ENCODE measurements at regions not wholly inside any gene's neighbourhood (a gene's known extent, or its start where the extent isn't known, plus 50 kb on each side); places are given as distances from the start of the nearest gene placed in this dataset.

DNA sequence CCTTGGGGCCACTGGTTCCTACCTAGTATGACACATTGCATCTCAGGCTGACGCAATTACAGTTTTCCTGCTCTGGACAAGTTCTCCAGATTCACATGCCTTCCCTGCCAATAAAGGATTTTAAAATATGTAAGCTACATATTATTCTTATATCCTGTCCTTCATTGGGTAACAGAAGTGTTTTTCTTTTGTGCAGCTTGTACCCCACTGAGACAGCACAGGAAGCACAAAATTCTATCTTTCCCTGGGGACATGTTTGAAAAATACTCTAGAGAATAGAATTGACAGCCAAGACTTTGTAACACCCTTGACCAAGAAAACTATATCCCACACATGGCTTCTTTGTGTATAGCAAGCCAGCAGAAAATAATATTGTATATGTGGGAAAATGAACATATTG lies 456.8 kb downstream of the MAFB start:
- DNase-seq (ENCODE audit: low read depth in 3 of 3), result no peak

DNA sequence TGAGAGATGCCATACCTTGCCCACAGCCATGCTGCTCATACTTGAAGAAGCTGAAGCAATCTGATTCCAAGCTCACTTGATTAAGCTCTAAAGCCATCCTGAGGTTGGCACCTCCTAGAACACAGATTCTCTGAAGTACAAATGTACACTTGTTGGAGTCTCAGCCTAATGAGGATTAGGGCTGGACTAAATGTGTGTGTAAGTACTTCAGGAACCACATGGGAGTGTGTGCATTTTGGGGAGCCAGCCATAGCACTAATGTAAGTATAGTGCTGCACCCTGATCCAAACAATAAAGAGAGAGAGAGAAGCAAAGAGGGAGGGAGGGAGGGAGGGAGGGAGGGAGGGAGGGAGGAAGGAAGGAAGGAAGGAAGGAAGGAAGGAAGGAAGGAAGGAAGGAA lies 458.6 kb downstream of the MAFB start:
- DNase-seq (ENCODE audit: low read depth in 3 of 3), result no peak

DNA sequence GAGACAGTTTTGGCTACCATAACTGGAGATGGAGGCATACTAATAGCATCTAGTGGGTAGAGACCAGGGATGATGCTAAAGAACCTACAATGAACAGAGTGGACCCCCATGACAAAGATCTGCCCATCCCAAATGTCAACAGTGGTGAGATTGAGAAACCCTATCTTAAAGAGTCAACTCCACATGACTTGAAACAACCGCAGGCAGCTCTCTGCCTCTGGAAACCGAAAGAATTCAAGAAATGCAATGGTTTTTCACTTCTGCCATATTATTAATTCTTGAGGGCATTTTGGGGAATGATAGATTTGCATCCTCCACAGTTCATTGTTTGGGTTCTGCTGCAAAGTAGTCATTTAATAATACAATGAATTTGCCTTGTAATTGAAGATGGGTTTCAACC lies 463.4 kb downstream of the MAFB start:
- no peak for DNase-seq (ENCODE audit: low read depth in 3 of 3)

DNA sequence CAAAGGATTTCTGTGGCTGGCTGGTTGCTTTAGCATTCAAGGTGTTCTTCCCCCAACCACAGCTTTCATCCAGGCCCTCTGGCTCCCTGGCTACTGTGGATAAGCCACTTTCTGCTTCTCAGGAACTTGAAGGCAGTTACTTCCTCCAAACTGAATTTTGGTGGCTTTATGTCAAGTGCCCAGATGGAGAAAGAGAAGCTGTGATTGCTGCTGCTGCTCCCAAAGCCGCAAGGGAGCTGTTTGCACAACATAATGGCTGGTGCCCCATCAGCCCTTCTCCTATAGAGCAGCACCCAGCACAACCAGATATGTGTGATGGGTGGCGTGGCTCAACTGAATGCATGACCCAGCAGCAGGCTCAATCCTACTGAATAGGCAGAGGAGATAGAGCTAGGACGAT lies 465.2 kb downstream of the MAFB start:
- DNase-seq (ENCODE audit: low read depth in 3 of 3), result no peak

DNA sequence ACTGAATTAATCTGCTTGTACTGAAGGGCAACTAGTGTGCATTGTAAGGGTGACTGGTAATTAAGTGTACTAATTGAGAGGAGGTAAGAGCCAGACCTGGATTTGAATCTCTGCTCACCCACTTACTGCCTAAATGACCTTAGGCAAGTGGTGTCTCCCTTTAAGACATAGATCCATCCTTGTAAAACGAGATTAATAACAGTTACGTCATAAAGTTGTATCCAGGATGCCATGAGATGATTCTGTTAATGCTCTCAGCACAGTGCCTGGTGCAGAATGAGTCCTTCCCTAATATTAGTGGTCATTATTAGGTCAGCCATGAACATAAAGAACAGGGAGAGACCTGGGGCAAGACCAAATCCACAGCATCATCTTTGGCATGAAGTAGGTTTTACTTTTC lies 470.1 kb downstream of the MAFB start:
- DNase-seq (ENCODE audit: low read depth in 3 of 3), result no peak

DNA sequence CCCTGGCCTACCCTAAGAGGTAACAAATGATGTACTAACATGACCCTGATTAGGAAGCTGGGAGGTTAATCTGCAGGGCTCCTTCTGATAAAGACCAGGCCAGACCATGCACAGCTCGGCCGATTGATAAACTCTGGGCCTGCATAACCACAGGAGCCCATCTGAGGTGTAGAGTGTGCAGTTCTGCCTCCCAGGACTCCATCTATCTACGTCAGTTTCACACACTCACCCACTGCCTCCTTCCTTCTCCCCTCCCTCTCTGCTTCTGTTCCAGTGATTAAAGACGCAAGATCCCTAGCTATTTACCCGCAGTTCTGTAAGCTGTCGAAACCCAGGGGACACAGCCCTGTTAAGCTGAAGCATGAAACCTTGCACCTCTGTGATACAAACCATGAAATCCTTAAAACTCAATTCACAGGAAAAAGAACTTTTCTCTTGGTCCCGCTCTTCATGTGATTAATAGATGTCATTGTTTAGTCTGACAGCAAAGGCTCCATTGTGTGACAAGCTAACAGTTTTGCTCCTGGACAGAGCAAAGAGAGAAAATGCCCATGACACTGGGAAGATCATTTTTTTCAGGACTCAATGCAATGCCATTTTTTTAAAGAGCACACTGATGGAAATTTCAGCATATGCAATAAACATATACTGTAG lies 470.6 kb downstream of the MAFB start:
- no peak for DNase-seq (ENCODE audit: low read depth in 3 of 3)

DNA sequence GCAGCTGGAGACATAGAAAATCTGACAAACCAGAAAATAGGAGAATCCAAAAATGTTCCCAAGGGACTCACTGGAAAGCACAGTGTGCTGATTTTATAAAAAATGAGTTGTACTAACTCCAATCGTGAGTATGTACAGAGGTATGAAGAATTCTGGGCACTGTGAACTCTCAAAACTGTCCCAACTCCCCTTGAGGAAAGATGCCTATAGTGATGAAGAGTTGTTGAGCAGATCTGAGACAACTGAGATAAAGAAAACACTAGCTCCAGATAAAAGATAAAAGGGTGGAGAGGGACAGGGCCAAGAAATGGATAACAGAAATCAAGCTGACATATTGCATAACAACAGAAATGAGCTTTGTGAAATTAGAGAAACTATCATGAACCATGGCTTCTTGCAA lies 481.4 kb downstream of the MAFB start:
- DNase-seq (ENCODE audit: low read depth in 3 of 3), result no peak

DNA sequence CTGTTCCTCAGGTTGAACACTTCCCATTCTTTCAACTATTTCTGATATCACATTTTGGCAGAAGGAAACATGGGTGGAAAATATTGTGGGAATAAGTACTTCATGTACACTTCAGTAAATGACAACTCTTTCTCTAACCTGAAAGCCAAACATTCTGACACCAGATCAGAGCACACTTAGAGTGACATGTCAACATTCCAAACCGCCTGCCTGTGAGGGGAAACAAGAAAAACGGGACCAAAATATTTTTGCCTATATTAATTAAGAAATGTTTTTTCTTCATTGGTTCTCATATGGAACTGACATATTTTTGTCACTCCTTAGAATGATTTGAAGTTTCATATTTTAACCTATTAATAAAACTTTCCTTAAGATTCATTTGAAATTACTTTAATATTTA lies 483.1 kb downstream of the MAFB start:
- DNase-seq (ENCODE audit: low read depth in 3 of 3), result no peak

DNA sequence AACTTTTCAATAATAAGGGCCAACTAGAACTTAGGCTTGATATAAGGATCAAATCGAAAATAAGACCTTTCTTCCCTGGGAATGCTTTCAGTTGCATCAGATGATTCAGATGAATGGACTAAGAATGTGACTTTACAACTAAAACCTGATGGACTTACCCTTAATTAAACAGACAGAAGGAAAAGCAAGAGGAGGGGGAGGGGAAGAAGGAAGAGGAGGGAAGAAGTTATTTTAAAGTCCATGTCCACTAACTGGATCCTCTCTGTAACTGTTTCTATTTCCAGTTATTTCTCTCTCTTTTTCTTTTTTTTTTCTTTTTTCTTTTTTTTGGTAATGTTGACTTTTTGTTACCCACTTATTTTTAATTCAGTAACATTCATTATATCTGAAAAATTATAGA lies 486.0 kb downstream of the MAFB start:
- DNase-seq (ENCODE audit: low read depth in 3 of 3), result no peak

DNA sequence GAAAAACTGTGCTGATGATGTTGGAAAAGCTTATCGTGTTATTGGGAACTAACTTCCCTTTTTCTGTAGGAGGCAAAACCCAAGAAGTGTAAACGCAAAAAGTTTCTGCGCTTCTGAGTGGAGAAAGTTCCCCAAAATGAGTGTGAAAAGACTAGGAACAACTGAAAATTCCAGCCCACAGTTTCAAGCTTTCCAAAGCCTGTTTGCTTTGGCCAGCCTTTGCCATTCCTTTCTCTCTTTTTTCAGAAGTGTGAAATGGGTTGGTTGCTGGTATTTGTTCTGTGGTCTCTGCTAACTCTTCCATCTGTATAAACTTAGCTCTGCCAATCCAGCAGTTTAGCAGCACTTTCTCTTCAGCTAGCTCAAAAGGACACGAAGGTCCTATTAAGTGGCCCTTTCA lies 491.3 kb downstream of the MAFB start:
- DNase-seq (ENCODE audit: low read depth in 3 of 3), result no peak

DNA sequence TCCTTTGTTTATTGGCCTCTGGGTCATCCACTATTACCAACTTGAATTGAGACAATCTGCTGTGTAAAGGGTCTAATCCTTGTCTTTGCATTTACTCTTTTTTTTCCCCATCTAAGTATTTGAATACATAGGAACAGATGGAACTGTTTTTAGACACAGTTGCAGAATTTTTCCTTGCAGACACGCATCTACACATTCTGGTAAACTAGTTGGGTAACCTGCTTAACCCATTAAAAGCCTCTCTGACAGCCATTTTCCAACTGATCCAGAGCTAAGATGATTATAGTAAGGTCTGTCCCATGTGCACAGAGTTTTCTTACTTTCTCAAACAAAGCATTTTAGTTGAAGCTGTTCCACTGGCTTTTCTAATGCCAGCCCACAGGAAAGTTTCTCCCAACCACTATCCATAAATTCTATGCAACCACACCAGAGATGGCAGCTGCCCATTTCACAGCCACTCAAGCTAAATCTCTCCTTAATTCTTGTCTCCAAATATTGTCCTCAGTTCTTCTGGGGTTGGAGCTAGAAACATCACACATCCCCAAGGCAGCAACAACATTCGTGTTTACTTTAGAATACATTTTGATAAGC lies 492.1 kb downstream of the MAFB start:
- DNase-seq (ENCODE audit: low read depth in 3 of 3), result no peak

DNA sequence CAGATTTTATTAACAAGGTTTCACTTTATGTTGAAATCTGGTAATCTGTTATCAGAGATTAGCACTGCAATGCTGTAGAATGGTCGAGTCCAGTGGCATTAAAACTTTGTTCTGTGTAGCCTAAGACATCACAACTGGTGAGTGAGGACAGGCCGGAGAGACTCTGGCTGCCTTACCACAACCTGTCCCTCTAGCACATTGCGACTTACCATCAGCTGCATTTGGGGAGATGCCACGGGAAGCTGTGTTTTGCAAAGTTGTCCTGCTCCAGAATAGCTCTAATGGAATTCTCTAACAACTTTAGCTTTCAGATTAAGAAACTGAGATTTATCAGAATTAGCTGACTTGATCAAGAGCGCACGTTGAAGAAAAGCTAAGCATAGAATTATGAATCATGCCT lies 493.3 kb downstream of the MAFB start:
- no peak for DNase-seq (ENCODE audit: low read depth in 3 of 3)

DNA sequence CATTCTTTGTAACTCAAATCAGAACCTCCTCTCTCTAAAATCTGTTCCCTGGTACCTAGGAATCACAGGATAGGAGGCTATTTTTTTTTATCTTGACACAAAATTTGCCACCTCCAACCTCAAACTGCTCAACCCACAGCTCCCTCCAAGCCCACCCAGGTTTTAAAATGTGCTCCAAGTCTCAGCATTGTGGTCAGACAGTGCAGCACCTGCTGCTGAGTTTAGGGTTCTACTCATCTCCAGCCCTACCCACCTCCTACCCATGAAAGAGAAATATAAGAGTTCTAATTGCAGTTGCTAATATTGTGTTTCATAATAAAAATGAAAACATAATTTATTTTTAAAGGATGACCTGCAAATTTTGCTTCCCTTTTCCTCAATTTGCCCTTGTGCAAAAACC lies 496.5 kb downstream of the MAFB start:
- no peak for DNase-seq (ENCODE audit: low read depth in 3 of 3)

DNA sequence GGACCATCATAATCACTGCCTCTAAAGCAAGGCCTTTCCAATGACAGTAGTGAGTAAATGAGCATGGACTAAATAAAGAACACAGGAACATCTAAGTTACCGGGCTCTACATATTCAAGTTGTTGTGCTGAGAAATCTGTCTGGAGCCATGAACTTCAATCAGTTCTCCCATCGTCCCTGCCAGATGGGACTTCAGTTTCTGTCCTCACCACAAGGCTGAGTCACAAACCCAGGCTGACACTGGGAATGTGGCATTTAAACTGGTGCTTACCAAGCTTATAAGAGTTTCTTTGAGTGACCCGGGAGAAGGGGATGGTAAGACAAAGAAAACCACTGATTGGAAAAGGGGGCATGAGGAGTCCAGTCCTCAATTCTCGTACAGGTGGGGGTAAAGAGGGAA lies 497.0 kb downstream of the MAFB start:
- DNase-seq (ENCODE audit: low read depth in 3 of 3), result no peak

DNA sequence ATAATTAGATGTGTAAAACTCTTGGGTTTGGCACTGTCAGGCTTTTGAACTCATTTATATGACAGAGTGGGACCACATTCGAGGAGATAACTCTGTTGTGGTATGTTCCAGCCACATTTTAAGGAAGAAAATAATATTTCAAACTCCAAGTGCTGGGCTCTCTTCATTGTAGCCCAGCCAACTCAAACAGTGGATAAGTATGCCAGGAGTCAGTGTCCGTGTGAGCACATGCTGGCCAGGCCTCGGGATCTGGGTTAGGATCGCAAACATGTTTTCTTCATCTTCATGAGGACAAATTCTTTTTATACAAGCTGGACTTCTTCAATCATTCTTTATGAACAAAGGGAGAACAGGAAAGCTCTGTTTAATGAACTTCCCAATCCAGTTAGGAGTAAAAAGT lies 497.5 kb downstream of the MAFB start:
- DNase-seq (ENCODE audit: low read depth in 3 of 3), result no peak

DNA sequence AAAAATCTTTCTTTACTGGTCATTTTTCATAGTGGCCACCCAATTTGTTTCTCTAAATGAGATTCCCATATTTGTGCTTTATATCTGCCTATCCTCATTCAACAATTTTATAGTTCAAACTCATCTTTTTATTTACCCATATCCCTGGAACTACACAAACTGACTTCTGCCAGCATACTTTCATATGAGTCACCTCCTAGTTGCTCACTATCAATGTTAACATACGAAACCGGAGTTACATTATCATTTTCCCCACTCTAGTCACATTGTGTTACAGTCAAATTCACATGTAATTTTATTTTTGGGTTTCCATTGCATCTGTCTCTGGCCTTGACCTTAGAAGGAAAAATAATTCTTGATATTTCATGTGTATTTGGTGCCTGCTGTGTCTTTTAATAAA lies 499.4 kb downstream of the MAFB start:
- no peak for DNase-seq (ENCODE audit: low read depth in 3 of 3)

DNA sequence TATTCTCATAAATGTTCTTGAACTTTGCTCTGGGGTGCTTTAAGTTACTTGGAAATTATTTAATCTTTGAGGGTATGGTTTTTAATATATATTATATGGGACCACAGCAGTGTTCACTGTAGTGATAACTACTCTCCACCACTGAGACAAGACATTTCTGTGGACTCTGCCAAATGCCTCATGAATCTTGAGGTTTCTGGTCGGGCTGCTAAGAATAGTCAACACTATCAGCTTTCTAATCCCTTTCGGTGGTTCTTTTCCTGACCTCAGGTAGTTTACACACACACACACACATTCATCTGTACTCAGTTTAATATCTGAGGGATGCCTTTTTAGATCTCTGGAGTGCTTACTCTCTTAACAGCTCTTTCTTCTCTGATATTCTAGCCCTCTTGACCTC lies 500.7 kb downstream of the MAFB start:
- no peak for DNase-seq (ENCODE audit: low read depth in 3 of 3)

DNA sequence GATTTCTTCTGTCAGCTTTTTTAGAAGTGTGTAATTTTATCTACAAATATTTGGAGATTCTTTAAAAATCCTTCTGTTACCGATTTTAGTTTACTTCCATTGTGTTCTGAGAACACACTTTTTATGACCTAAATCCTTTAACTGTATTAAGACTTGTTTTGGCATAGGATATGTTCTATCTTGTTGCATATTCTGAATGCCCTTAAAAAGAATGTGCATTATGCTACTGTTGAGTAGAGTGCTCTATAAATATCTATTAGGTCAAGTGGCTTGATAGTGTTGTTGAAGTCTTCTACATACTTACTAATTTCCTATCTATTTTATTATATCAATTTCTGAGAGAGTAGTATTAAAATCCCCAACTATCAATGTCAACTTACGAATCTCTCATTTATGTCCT lies 502.2 kb downstream of the MAFB start:
- DNase-seq (ENCODE audit: low read depth in 3 of 3), result no peak

DNA sequence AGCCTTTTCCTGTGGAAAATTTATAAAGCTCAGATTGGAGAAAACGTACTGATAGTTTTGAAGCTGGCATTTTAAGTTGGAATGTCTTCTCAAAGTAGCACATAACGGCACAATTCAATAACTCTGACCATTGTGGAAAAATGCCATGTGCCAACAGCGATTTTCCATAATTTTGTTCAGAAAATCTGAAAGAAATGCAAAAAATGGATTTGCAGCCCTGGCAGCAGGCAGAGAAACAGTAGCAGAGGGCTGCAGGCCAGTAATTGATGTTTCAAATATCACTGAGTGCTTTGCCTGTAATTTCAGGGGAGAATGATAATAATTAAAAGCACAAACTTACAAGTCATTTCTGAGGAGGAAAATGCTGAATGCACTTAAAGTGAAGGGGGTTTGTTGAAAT lies 507.4 kb downstream of the MAFB start:
- no peak for DNase-seq (ENCODE audit: low read depth in 3 of 3)

DNA sequence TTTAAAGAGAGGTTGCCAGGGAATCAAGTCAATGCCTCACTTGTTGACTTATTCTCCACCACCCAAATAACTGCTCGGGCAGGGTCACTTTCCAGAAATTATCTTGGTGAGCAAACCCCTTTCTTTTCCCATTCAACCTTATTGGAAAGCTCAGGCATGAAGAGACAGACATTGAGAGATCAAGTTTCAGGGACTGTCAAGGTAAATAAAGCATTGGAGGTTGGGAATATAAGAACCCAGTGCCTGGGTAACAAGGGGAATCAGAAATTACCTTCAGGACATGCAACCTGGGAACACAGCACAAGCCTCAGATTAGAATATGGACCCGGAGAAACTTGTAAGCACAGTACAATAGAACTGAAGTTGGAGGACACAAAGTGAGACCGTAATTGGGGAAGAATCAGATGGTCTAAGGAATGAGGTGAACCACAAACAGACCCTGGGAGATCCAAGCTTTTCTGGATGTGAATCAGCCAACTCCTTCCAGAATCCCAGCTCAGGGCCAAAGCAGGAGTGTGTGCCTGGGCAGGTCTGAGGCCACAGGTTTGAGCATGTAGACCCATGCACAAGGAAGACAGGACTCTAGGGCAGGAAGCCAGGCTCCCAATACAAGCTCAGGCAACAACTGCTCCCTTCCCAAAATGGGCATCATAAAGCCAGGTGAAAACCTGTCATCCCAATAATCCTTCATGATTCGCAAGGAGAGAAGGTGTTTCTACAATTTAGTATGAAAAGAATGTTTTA lies 512.8 kb downstream of the MAFB start:
- no peak for DNase-seq (ENCODE audit: low read depth in 3 of 3)

DNA sequence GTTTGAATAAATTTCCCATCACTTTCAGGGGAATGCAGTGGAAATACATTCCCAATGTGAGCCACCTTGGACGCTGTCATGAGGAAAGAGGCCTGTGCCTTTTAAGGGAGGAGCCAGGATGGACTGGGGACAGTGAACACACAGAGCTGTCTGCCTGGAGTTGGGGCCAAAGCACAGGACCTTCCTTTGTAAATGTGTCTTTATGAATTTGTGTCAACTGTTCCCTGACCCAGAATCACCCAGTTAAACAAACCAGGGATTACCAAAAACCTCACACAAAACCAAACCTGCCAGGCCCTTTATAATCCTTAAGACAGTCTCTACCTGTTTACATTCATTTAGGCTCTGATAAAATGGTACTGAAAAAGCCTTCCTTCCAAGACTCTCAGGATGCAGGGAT lies 513.7 kb downstream of the MAFB start:
- no peak for DNase-seq (ENCODE audit: low read depth in 3 of 3)

DNA sequence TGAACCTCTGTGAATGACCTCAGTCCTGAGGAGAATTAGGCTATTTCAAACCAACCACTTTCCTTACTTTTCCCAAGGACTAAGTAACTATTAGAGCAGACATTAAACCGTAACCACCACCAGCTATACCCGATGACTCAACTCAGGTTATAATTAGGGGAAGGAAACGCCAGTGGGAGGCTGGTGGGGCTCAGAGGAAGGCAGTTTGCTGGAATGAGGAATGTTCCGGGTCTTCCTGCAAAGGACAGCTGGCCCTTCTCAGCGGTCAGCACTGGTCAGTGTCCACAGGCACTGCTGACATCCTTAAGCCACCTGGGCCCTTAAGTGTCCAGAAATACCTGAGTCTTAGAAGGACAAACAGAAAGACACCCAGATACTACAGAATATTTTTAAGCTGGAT lies 515.2 kb downstream of the MAFB start:
- DNase-seq (ENCODE audit: low read depth in 3 of 3), result no peak

DNA sequence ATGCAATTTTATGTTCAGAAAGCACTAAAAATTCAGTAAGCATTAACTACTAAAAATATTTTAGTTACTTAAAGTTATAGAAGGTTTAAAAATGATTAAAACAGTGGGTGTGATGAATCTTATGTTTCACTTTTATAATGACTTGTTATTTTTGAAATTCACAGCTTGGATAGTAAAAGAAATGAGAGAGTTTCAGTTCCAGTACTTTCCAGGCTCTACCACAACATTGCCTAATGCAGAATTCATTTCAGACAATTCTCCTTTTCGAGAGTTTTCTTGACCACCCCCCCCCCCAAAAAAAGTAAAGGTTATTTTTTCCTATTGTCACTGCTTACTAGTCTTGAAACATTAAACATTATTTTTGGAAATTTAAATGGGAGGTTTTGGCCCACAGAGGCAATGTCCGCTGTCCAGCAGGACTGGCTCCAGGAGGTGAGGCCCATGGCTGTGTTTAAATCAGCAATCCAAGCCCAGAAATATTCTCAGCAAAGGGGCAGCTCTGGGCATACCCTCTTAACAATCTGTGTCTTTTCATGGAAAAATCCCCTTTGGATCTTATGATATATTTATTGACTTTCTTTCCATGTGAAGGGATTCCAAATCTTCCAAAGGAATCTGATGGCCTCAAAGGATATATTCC lies 519.9 kb downstream of the MAFB start:
- no peak for DNase-seq (ENCODE audit: low read depth in 3 of 3)

Measured in stimulated activated CD4-positive, alpha-beta T cell treated with anti-CD3 and anti-CD28 coated beads, TNF-alpha, amount 100 ng/mL, for 4 hours (primary cell).